Osteoblast (primary cell): ENCODE measurements at regions not wholly inside any gene's neighbourhood (a gene's known extent, or its start where the extent isn't known, plus 50 kb on each side); places are given as distances from the start of the nearest gene placed in this dataset.

Experiments used
- DNase-seq: peaks from one replicate; pipeline ENCODE4 v3.0.0; 2011; ENCODE audit warnings: low spot score, mixed read lengths; ENCODE audit not compliant: insufficient read length; ENCODE audit errors: missing footprints
- H2AFZ ChIP-seq: 2 replicates; pipeline ENCODE4 v1.6.0; 2011; ENCODE audit warnings: mild to moderate bottlenecking, low read length
- H3K27ac ChIP-seq: 2 replicates; pipeline ENCODE4 v1.5.1; 2011; ENCODE audit warnings: mild to moderate bottlenecking, low read depth, low read length, moderate library complexity
- H3K27me3 ChIP-seq: 2 replicates; pipeline ENCODE4 v1.6.0; 2012; ENCODE audit warnings: mild to moderate bottlenecking, control low read depth, inconsistent platforms, low read length, moderate library complexity; ENCODE audit not compliant: insufficient read depth
- H3K36me3 ChIP-seq: 2 replicates; pipeline ENCODE4 v1.5.1; 2011; ENCODE audit warnings: mild to moderate bottlenecking, low read length, control low read depth, moderate library complexity; ENCODE audit not compliant: insufficient read depth
- H3K4me1 ChIP-seq: 2 replicates; pipeline ENCODE4 v1.5.1; 2011; ENCODE audit warnings: mild to moderate bottlenecking, low read length, control low read depth, moderate library complexity; ENCODE audit not compliant: insufficient read depth
- H3K4me2 ChIP-seq: 2 replicates; pipeline ENCODE4 v1.6.0; 2011; ENCODE audit warnings: mild to moderate bottlenecking, low read length; ENCODE audit not compliant: insufficient read depth
- H3K4me3 ChIP-seq: fragments of 200-600 bp; sonication (generic); 3 replicates; pipeline ENCODE4 v1.5.1; 2012; ENCODE audit warnings: mild to moderate bottlenecking, low read length, inconsistent platforms; ENCODE audit not compliant: insufficient read depth
- H3K79me2 ChIP-seq: 2 replicates; pipeline ENCODE4 v1.6.0; 2012; ENCODE audit warnings: mild to moderate bottlenecking, low read length, control low read depth, inconsistent platforms; ENCODE audit not compliant: insufficient read depth
- H3K9me3 ChIP-seq: 2 replicates; pipeline ENCODE4 v1.5.1; 2011; ENCODE audit warnings: low read depth, low read length, control low read depth
- H4K20me1 ChIP-seq: 2 replicates; pipeline ENCODE4 v1.6.0; 2012; ENCODE audit warnings: mild to moderate bottlenecking, low read length, control low read depth; ENCODE audit not compliant: insufficient read depth
- TF ChIP-seq, protein P1 (sequence below): IDR thresholded peaks from 2 replicates; pipeline ENCODE4 v1.5.1; 2011; ENCODE audit warnings: mild to moderate bottlenecking, low read depth, low read length, moderate library complexity; ENCODE audit errors: extremely low read depth

- no peak overlapping the region for H2AFZ ChIP-seq
- TF ChIP-seq, protein P1, sequence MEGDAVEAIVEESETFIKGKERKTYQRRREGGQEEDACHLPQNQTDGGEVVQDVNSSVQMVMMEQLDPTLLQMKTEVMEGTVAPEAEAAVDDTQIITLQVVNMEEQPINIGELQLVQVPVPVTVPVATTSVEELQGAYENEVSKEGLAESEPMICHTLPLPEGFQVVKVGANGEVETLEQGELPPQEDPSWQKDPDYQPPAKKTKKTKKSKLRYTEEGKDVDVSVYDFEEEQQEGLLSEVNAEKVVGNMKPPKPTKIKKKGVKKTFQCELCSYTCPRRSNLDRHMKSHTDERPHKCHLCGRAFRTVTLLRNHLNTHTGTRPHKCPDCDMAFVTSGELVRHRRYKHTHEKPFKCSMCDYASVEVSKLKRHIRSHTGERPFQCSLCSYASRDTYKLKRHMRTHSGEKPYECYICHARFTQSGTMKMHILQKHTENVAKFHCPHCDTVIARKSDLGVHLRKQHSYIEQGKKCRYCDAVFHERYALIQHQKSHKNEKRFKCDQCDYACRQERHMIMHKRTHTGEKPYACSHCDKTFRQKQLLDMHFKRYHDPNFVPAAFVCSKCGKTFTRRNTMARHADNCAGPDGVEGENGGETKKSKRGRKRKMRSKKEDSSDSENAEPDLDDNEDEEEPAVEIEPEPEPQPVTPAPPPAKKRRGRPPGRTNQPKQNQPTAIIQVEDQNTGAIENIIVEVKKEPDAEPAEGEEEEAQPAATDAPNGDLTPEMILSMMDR, result no peak
- H3K79me2 ChIP-seq, result no peaks in the 10 kb centered on the region
- peaks cover 12% of the 10 kb centered on the region for H3K27me3 ChIP-seq
- H3K4me2 ChIP-seq, result no peak overlapping the region
- H3K4me3 ChIP-seq, result no peak overlapping the region
- no peaks in the 10 kb centered on the region for H3K9me3 ChIP-seq
- DNase-seq, result no peak
- no peaks in the 10 kb centered on the region for H3K36me3 ChIP-seq
- no peaks in the 10 kb centered on the region for H3K4me1 ChIP-seq
- H3K27ac ChIP-seq, result no peak overlapping the region
- H4K20me1 ChIP-seq, result no peaks in the 10 kb centered on the region
Measured at GRCh38 chr4:121464854-121465253, 84.0 kb upstream of the QRFPR start.

- H4K20me1 ChIP-seq, result no peaks in the 10 kb centered on the region
- no peak for DNase-seq
- H3K4me1 ChIP-seq, result no peaks in the 10 kb centered on the region
- H3K36me3 ChIP-seq, result no peaks in the 10 kb centered on the region
- H3K4me2 ChIP-seq, result no peak overlapping the region
- H3K27me3 ChIP-seq, result peaks cover 26% of the 10 kb centered on the region
- H3K27ac ChIP-seq, result no peak overlapping the region
- H3K4me3 ChIP-seq, result no peak overlapping the region
- TF ChIP-seq, protein P1, result peak; percentile 81
- H3K79me2 ChIP-seq, result no peaks in the 10 kb centered on the region
- H3K9me3 ChIP-seq, result no peaks in the 10 kb centered on the region
- H2AFZ ChIP-seq, result no peak overlapping the region
Measured at GRCh38 chr4:121462660-121463261, 81.9 kb upstream of the QRFPR start.

GRCh38 chr4:121459026-121459425 lies 78.2 kb upstream of the QRFPR start:
- TF ChIP-seq, protein P1, result no peak
- DNase-seq, result no peak
- Histone ChIP-seq H3K4me3 (no peak overlapping the region), H3K36me3 (no peaks in the 10 kb centered on the region), H3K9me3 (no peaks in the 10 kb centered on the region), H3K27ac (no peak overlapping the region), H3K27me3 (peaks cover 50% of the 10 kb centered on the region), H3K4me2 (no peak overlapping the region), H2AFZ (no peak overlapping the region), H3K79me2 (no peaks in the 10 kb centered on the region), H3K4me1 (no peaks in the 10 kb centered on the region), H4K20me1 (no peaks in the 10 kb centered on the region)

- Histone ChIP-seq H3K36me3 (no peaks in the 10 kb centered on the region), H3K27ac (no peak overlapping the region), H4K20me1 (no peaks in the 10 kb centered on the region), H3K79me2 (no peaks in the 10 kb centered on the region), H3K27me3 (peaks cover 52% of the 10 kb centered on the region), H2AFZ (no peak overlapping the region), H3K4me1 (no peaks in the 10 kb centered on the region), H3K4me3 (no peak overlapping the region), H3K4me2 (no peak overlapping the region), H3K9me3 (no peaks in the 10 kb centered on the region)
- no peak for DNase-seq
- TF ChIP-seq, protein P1, result no peak
Measured at GRCh38 chr4:121457278-121457875, 76.6 kb upstream of the QRFPR start.
